ENCODE measurements at regions not wholly inside any gene's neighbourhood (a gene's known extent, or its start where the extent isn't known, plus 50 kb on each side); places are given as distances from the start of the nearest gene placed in this dataset.

DNA sequence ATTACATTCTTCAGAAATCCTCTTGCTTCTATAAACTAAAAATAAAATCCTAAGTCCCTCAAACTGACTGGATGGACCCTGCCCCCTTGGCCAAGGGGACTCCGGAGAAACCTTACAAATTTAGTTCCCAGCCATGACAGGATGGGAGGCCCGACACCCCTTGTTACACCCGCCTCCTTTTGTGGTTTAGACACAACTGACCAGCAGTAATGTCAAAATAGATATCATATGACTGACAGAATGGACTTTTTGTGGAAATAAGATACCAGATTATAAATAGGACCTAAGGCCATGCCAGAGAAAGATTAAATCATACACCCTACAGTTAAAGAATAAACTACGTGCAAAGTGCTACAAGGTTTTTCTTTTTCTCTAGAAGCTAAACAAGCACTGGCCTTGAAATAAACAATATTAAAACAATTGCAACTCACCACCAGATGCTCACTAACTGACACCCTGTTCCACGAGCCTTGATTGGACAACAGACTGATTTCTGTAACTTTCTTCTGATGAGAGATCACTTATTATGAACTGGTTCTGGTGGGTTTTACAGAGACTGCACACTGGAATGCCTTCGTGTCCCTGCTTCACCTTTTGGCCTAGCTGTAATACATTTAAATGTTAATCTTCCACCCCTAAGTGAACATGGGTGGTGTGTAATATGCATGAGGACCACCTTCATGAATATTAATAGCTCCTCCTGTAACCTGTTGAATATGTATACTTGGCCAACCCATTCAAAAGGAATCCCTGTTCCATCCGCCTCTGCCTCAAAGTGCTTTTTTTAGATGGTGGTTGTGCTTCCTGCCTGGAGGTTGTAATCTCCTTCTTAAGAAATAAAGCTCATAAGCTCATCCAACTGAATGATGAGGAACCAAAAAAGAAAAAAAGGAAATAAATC lies 99.6 kb downstream of the ODF2L start:
- Mint-ChIP-seq H3K4me1 (no peaks in the 10 kb centered on the region), H3K4me3 (no peak overlapping the region), H3K36me3 (no peaks in the 10 kb centered on the region; the same call in 1 of the 2 replicates), H3K27ac (no peak overlapping the region), H3K9me3 (peaks cover 17% of the 10 kb centered on the region), H3K27me3 (ENCODE audit: low read depth) (no peaks in the 10 kb centered on the region)
- CTCF ChIA-PET, result interaction anchor here (0.6 to 1.1 kb wide), 2 partner anchors 18 to 467 kb away, joined by 3 read pairs; no protein-coding TSS in a partner anchor
- ATAC-seq (no peak), DNase-seq (ENCODE audit: low spot score) (no peak)
- POLR2A ChIA-PET, result no interaction called here
- TF ChIP-seq, protein P1, sequence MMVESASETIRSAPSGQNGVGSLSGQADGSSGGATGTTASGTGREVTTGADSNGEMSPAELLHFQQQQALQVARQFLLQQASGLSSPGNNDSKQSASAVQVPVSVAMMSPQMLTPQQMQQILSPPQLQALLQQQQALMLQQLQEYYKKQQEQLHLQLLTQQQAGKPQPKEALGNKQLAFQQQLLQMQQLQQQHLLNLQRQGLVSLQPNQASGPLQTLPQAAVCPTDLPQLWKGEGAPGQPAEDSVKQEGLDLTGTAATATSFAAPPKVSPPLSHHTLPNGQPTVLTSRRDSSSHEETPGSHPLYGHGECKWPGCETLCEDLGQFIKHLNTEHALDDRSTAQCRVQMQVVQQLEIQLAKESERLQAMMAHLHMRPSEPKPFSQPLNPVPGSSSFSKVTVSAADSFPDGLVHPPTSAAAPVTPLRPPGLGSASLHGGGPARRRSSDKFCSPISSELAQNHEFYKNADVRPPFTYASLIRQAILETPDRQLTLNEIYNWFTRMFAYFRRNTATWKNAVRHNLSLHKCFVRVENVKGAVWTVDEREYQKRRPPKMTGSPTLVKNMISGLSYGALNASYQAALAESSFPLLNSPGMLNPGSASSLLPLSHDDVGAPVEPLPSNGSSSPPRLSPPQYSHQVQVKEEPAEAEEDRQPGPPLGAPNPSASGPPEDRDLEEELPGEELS (CRISPR knock-in tag; IDR thresholded peaks at IDR 0.05), result no peak
- TF ChIP-seq, protein P2, sequence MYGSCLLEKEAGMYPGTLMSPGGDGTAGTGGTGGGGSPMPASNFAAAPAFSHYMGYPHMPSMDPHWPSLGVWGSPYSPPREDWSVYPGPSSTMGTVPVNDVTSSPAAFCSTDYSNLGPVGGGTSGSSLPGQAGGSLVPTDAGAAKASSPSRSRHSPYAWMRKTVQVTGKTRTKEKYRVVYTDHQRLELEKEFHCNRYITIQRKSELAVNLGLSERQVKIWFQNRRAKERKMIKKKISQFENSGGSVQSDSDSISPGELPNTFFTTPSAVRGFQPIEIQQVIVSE (CRISPR knock-in tag; IDR thresholded peaks at IDR 0.05; ENCODE audit: borderline replicate concordance), result no peak
- TF ChIP-seq CREB1 (CRISPR knock-in tag; IDR thresholded peaks at IDR 0.05) (no peak), NFYB (CRISPR knock-in tag; conservative IDR thresholded peaks at IDR 0.05; ENCODE audit: low read depth) (no peak), ZNF219 (CRISPR knock-in tag; IDR thresholded peaks at IDR 0.05; ENCODE audit: borderline replicate concordance) (no peak), HMGA2 (CRISPR knock-in tag; IDR thresholded peaks at IDR 0.05) (no peak), GABPB1 (CRISPR knock-in tag; IDR thresholded peaks at IDR 0.05) (no peak), NFE2L1 (CRISPR knock-in tag; IDR thresholded peaks at IDR 0.05) (no peak), ZNF416 (CRISPR knock-in tag; IDR thresholded peaks at IDR 0.05) (no peak), OVOL2 (CRISPR knock-in tag; IDR thresholded peaks at IDR 0.05; ENCODE audit: borderline replicate concordance) (no peak), E2F1 (CRISPR knock-in tag; IDR thresholded peaks at IDR 0.05) (no peak), ZNF425 (CRISPR knock-in tag; conservative IDR thresholded peaks at IDR 0.05) (no peak), ARID4B (CRISPR knock-in tag; IDR thresholded peaks at IDR 0.05; ENCODE audit: borderline replicate concordance) (no peak)
- TF ChIP-seq, protein P3, sequence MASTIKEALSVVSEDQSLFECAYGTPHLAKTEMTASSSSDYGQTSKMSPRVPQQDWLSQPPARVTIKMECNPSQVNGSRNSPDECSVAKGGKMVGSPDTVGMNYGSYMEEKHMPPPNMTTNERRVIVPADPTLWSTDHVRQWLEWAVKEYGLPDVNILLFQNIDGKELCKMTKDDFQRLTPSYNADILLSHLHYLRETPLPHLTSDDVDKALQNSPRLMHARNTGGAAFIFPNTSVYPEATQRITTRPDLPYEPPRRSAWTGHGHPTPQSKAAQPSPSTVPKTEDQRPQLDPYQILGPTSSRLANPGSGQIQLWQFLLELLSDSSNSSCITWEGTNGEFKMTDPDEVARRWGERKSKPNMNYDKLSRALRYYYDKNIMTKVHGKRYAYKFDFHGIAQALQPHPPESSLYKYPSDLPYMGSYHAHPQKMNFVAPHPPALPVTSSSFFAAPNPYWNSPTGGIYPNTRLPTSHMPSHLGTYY (CRISPR knock-in tag; IDR thresholded peaks at IDR 0.05), result no peak
- TF ChIP-seq, protein P4, sequence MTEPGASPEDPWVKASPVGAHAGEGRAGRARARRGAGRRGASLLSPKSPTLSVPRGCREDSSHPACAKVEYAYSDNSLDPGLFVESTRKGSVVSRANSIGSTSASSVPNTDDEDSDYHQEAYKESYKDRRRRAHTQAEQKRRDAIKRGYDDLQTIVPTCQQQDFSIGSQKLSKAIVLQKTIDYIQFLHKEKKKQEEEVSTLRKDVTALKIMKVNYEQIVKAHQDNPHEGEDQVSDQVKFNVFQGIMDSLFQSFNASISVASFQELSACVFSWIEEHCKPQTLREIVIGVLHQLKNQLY (CRISPR knock-in tag; IDR thresholded peaks at IDR 0.05), result no peak
- TF ChIP-seq, protein P5, sequence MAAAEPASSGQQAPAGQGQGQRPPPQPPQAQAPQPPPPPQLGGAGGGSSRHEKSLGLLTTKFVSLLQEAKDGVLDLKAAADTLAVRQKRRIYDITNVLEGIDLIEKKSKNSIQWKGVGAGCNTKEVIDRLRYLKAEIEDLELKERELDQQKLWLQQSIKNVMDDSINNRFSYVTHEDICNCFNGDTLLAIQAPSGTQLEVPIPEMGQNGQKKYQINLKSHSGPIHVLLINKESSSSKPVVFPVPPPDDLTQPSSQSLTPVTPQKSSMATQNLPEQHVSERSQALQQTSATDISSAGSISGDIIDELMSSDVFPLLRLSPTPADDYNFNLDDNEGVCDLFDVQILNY (CRISPR knock-in tag; IDR thresholded peaks at IDR 0.05), result no peak
- TF ChIP-seq, protein P6, sequence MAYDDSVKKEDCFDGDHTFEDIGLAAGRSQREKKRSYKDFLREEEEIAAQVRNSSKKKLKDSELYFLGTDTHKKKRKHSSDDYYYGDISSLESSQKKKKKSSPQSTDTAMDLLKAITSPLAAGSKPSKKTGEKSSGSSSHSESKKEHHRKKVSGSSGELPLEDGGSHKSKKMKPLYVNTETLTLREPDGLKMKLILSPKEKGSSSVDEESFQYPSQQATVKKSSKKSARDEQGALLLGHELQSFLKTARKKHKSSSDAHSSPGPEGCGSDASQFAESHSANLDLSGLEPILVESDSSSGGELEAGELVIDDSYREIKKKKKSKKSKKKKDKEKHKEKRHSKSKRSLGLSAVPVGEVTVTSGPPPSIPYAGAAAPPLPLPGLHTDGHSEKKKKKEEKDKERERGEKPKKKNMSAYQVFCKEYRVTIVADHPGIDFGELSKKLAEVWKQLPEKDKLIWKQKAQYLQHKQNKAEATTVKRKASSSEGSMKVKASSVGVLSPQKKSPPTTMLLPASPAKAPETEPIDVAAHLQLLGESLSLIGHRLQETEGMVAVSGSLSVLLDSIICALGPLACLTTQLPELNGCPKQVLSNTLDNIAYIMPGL (CRISPR knock-in tag; IDR thresholded peaks at IDR 0.05), result no peak

Measured in WTC11 (cell line).